ENCODE measurements at regions not wholly inside any gene's neighbourhood (a gene's known extent, or its start where the extent isn't known, plus 50 kb on each side); places are given as distances from the start of the nearest gene placed in this dataset.

DNA sequence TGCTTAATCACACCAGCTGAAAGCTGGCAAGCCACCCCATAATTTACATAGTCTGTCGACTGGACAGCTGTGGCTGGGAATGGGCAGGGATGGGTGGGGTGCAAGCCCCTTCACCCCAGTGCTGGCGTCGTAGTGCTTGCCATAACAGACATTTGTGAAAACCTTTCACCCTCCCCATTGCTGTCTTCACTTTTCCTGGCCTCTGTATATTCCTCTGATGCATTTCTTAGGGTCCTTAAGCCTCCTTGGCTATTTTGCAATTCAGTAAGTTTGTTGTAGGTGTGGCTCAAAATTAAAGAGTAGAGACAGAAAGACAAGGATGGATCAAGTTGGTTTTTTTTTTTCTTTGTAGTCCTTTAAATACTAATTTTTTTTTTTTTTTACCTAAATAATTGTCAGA lies 383.3 kb upstream of the MCTP2 start:
- Histone ChIP-seq H2AK9ac (replicated peaks; ENCODE audit: low read depth, low read length, poor library complexity) (no peak overlapping the region), H3K4me3 (ENCODE audit: insufficient read depth, low read depth, low read length) (no peak overlapping the region), H2BK20ac (ENCODE audit: low read depth, low read length) (no peak overlapping the region), H2BK120ac (ENCODE audit: low read depth, low read length) (no peak overlapping the region), H3K4ac (ENCODE audit: low read depth, low read length) (no peak overlapping the region), H3K9me1 (ENCODE audit: insufficient read depth, low read length) (no peaks in the 10 kb centered on the region), H4K8ac (ENCODE audit: low read depth in 2 of 2, low read length in 2 of 2) (no peak overlapping the region), H3K4me1 (ENCODE audit: control insufficient read depth, insufficient read depth, low read length) (no peaks in the 10 kb centered on the region), H3K36me3 (ENCODE audit: control insufficient read depth, insufficient read depth, low read length) (no peaks in the 10 kb centered on the region), H3K14ac (replicated peaks; ENCODE audit: low read depth, low read length) (no peak overlapping the region), H2AK5ac (ENCODE audit: low read depth, low read length) (no peak overlapping the region), H2BK5ac (ENCODE audit: low read depth, low read length, poor library complexity, severe bottlenecking) (no peak overlapping the region), H3K23ac (ENCODE audit: low read depth, low read length) (no peak overlapping the region), H3K18ac (ENCODE audit: low read depth, low read length) (no peak overlapping the region), H3K9ac (ENCODE audit: low read depth, low read length) (no peak overlapping the region), H3K27me3 (ENCODE audit: control insufficient read depth, insufficient read depth, low read length) (no peaks in the 10 kb centered on the region), H4K91ac (ENCODE audit: insufficient read depth, low read depth, low read length) (no peak overlapping the region), H3K56ac (ENCODE audit: extremely low read depth, insufficient read depth, low read length) (no peak overlapping the region), H2AFZ (replicated peaks; ENCODE audit: low read length, poor library complexity) (no peak overlapping the region), H3K27ac (ENCODE audit: insufficient read depth, low read length) (no peak overlapping the region), H4K20me1 (ENCODE audit: insufficient read depth, low read length) (no peaks in the 10 kb centered on the region), H3K4me2 (ENCODE audit: low read depth, low read length) (no peak overlapping the region), H4K5ac (ENCODE audit: low read depth, low read length) (no peak overlapping the region), H3K79me1 (ENCODE audit: low read depth in 1 of 2, low read length in 2 of 2) (no peaks in the 10 kb centered on the region), H3K9me3 (ENCODE audit: control insufficient read depth, insufficient read depth, low read length) (peaks cover 9% of the 10 kb centered on the region; the same call in 1 of the 2 replicates), H2BK15ac (ENCODE audit: low read depth, low read length) (no peak overlapping the region)
- ATAC-seq (ENCODE audit: low read depth): no peak
- intact Hi-C loops (cut with micrococcal nuclease) (no loop called here), in situ Hi-C loops (cut with MboI; ENCODE audit: low sequenced_read_pairs) (no loop called here), dilution Hi-C loops (cut with HindIII; ENCODE audit: low sequenced_read_pairs, unreplicated experiment) (no loop called here)
- ChIA-PET CTCF (interaction anchor here (0.6 kb wide), 1 partner anchor 18 kb away, joined by 3 read pairs; no protein-coding TSS in a partner anchor), POLR2A (ENCODE audit: unreplicated experiment) (no interaction called here)
- TF ChIP-seq CEBPB (IDR thresholded peaks at IDR 0.05; ENCODE audit: low read depth, low read length) (no peak), FOS (IDR thresholded peaks at IDR 0.05; ENCODE audit: low read depth, low read length) (no peak), NFE2L2 (IDR thresholded peaks at IDR 0.05; ENCODE audit: low read depth, low read length) (no peak), SMC3 (IDR thresholded peaks at IDR 0.05; ENCODE audit: low read depth, low read length) (no peak), POLR2A (IDR thresholded peaks at IDR 0.05; ENCODE audit: low read depth, low read length) (no peak), MXI1 (IDR thresholded peaks at IDR 0.05; ENCODE audit: borderline replicate concordance, low read depth, low read length) (no peak), CHD1 (IDR thresholded peaks at IDR 0.05; ENCODE audit: low read depth, low read length) (no peak), MAZ (IDR thresholded peaks at IDR 0.05; ENCODE audit: borderline replicate concordance, low read depth, low read length) (no peak), RAD21 (IDR thresholded peaks at IDR 0.05; ENCODE audit: low read length) (no peak), RFX5 (IDR thresholded peaks at IDR 0.05; ENCODE audit: low read depth, low read length) (no peak), BHLHE40 (IDR thresholded peaks at IDR 0.05; ENCODE audit: low read depth, low read length) (no peak), RCOR1 (IDR thresholded peaks at IDR 0.05; ENCODE audit: insufficient replicate concordance, low read length) (no peak)
- TF ChIP-seq, protein P1, sequence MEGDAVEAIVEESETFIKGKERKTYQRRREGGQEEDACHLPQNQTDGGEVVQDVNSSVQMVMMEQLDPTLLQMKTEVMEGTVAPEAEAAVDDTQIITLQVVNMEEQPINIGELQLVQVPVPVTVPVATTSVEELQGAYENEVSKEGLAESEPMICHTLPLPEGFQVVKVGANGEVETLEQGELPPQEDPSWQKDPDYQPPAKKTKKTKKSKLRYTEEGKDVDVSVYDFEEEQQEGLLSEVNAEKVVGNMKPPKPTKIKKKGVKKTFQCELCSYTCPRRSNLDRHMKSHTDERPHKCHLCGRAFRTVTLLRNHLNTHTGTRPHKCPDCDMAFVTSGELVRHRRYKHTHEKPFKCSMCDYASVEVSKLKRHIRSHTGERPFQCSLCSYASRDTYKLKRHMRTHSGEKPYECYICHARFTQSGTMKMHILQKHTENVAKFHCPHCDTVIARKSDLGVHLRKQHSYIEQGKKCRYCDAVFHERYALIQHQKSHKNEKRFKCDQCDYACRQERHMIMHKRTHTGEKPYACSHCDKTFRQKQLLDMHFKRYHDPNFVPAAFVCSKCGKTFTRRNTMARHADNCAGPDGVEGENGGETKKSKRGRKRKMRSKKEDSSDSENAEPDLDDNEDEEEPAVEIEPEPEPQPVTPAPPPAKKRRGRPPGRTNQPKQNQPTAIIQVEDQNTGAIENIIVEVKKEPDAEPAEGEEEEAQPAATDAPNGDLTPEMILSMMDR (conservative IDR thresholded peaks at IDR 0.05; ENCODE audit: low read depth, low read length): no peak
- TF ChIP-seq, protein P2, sequence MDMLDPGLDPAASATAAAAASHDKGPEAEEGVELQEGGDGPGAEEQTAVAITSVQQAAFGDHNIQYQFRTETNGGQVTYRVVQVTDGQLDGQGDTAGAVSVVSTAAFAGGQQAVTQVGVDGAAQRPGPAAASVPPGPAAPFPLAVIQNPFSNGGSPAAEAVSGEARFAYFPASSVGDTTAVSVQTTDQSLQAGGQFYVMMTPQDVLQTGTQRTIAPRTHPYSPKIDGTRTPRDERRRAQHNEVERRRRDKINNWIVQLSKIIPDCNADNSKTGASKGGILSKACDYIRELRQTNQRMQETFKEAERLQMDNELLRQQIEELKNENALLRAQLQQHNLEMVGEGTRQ (IDR thresholded peaks at IDR 0.05; ENCODE audit: low read depth, low read length): no peak
- TF ChIP-seq, protein P3, sequence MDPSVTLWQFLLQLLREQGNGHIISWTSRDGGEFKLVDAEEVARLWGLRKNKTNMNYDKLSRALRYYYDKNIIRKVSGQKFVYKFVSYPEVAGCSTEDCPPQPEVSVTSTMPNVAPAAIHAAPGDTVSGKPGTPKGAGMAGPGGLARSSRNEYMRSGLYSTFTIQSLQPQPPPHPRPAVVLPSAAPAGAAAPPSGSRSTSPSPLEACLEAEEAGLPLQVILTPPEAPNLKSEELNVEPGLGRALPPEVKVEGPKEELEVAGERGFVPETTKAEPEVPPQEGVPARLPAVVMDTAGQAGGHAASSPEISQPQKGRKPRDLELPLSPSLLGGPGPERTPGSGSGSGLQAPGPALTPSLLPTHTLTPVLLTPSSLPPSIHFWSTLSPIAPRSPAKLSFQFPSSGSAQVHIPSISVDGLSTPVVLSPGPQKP (IDR thresholded peaks at IDR 0.05; ENCODE audit: borderline replicate concordance, low read depth, low read length): no peak
- no peak for DNase-seq
- no TSS peak for BruUV-seq (replicated peaks)
- WGBS, 2 experiments (ENCODE audit: extremely low coverage in 2 of 2, insufficient read length in 1 of 2): no CpG with 5 or more reads among the region's 3 CpGs
